Pulmonary artery endothelial cell (primary cell): ENCODE measurements at regions not wholly inside any gene's neighbourhood (a gene's known extent, or its start where the extent isn't known, plus 50 kb on each side); places are given as distances from the start of the nearest gene placed in this dataset.

Experiments used
- DNase-seq: peaks from one replicate; pipeline ENCODE4 v3.0.0-alpha.2; 2011; ENCODE audit warnings: low read depth, low spot score

DNA sequence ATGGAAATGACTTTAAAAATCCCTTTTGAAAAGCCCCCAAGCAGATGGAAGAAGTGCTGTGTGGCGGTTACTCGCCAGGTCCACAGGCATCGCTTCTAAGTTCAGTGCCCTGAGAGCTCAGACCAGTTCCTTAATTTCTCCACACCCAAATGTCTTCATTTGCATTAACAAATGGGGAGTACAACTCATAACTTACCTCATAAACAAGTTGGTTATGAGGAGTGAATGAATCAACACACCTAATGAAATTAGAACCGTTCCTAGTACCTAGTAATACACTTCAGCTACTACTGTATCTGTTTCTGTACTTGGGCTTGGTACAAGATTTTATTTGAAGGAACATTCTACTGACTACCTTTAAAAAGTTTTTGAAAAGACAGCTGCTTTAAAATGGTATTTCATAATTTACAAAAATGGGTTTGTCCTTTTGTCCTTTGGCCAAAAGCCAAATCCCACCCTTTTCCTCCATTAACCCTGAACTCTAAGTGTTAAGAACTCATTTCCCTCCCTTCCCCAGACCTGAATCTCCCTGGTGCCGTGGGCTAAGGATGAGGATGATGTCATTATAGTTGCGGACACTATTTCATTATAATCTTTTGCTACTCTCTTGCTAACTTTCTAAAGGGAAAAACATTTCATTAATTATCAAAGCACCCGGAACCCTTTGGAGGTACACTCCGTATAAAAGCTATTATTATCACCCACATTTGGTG, 221.5 kb upstream of the CELF2 start:
- DNase-seq = peak; percentile 60

DNA sequence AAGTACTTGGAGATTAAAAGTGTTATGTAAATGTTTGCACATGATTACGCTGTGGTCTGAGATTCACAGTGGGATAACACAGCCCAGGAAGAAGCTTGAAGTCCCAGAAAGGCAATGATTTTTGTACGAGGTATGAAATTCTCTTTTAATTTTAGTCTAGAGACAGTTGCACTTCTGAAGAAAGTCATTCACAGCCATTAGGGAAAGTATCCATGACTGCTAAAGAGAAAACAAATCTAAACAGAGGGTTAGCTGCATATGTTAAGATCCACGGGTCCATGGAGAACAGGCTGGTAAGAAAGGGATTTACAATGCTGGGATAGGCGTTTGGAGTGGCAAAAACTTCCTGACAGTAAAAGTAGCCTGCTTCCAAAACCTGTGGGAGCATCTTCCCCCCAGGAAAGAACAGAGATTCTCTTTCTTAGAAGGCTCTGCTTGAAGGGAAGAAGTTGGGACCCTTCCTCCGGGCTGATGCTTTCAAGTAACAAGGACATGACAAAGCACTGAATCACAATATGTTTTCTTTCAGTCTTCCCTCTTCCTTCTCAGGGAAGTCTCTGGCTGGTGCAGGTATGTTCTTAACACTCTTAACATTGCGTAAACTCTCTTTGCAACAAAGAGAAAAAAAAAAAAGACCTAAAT, 220.8 kb upstream of the CELF2 start:
- no peak for DNase-seq

DNA sequence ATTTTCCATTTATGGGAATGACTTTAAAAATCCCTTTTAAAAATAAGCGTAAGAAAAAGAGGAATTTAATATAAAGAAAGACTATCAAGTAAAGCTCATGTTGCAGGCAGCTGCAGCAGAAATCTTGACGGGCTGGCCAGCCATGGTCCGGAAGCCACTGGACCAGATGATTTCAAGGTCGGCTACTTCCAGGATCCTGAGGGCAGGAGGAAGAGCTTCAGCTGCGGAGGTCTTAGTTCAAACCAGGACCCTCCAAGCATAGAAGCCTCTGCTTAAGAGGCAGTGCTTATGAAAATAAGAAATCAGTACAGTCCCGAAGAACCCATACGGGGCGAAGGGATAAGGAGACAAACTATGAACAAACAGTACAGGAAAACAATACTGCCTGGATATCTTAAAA, 220.2 kb upstream of the CELF2 start:
- no peak for DNase-seq

DNA sequence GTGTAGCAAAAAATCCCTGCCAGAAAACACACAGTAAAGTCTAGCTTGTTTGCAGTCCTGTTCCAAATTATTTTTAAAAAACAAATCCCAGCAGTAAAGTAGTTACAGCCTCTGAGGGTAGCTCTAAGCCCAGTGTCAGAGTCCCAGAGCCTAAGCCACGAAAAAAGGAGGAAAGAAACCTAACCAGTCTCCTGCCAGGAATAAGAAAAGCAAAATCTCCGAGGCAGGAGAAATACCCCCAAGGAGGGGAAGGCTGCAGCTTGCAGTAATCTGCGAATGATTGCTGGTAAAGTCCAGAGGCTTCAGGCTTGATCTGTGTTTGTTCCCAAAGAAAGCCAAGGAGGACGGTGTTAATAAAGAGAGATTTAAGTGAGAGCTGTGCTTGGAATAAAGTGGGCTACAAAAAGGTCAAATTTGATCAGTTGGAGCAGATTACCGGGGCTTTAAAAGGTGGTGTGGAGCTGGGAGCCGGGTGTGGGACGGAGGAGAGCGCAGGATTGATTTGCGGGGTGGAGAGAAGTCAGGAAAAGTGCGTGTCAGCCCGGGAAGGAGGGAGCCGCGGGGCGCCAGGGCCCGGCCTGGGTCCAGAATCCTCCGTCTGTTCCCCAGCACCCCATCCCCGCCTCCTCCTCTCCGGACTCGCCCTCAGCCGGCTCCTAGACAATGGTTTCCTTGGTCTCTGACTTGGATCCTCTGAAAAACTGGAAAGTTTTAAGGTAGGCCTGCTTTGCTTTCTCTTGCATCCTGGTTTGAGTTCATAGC, 219.4 kb upstream of the CELF2 start:
- no peak for DNase-seq

DNA sequence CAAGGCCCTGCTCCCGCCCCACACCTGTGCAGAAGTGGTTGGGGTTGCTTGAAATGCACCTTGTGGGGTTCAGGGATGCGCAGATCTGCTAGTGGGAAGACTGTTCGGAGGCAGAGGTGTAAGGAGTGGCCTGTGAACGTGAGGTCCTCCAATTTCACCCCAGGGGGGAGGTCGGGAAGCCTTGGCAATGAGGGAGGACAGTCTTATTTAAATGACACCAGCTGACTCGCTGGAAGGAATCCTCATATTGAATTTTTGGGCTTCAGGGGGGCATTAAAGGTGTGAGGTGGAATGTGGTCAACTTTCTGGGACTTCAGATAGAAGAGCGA, 218.8 kb upstream of the CELF2 start:
- DNase-seq = no peak

DNA sequence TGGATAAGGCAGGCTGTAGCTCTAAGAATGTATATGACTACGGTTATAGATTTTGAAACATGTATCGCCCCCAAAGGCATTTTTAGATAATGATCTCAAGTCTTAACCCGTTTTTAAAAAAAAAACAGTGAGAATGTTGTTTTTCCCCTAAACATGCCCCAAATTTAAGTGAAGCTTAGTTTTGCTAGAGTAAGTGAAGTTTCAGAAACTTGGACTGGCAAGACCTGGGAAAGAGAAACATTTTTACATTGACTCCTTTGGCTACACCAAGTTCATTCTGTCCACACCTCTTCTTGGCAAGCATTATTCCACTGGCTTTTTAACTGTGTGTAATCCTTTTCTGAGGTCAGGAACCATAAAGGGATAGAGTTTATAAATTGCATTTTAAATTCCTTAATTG, 216.7 kb upstream of the CELF2 start:
- no peak for DNase-seq

DNA sequence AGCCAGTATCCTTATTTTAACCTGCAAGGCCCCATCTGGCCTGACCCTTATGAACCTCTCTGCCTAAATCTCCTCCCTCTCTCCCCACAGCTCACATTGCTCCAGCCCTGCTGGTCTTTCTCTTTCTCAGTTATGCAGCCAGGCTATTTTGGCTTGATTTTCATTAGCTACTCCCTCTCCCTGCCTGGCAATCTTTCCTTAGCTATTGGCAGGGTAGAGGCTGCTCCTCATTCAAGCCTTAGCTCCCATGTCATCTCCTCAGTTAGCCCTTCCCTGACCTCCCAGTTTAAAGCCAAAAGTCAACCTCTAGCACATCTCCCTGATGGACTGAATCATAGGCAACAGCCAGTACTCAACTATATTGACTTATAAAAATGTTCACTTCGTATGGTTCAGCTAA, 214.4 kb upstream of the CELF2 start:
- DNase-seq = no peak

DNA sequence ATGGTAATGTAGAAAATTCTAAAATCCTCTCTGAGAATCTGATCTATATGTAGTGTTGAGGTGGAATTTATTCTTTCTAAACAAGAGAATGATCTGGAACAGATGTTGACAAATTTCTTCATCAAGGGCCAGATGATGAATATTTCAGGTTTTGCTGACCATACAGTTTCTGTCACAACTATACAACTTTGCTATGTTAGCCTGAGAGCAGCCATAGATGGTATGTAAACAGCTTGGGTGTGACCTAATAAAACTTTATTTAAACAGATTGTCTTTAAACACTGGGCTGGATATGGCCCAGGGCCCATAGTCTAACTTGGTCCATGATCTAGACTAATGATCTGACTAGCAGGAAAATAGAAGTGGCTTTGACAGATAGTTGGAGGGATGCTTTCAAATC, 213.6 kb upstream of the CELF2 start:
- no peak for DNase-seq

DNA sequence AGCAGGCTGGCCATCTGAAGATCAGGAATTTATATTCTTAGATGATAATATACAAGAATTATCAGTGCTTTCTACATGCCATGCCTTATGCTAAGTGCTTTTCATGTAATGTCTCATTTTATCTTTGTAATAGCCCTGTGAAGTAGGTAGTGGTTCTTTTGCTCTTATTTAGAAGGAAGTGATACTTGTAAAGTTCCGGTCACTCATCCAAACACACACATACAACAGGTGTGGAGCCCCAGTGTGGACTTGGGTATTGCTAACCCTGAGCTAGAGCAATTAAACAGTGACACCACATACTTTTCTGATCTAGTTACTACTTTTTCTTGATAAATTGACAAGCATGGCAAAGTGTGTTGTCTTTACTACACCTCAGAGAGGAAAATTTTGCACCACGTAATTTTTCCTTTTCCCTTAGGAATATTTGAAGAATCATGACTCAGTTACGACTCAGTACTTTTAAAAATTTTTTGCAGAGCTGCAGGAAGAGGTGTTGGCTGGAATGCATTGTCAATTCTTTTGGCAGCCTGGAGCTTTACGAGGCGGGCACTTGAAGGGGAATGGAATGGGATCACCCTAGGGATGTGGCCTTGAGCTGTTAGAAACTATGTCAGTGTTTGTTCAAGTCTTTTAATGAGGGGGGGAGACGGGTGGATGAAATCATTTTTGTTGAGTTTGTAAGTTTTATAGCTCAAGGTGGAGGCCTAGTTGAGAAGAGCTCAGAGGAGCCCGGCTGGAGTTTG, 212.5 kb upstream of the CELF2 start:
- DNase-seq = peak; percentile 56

DNA sequence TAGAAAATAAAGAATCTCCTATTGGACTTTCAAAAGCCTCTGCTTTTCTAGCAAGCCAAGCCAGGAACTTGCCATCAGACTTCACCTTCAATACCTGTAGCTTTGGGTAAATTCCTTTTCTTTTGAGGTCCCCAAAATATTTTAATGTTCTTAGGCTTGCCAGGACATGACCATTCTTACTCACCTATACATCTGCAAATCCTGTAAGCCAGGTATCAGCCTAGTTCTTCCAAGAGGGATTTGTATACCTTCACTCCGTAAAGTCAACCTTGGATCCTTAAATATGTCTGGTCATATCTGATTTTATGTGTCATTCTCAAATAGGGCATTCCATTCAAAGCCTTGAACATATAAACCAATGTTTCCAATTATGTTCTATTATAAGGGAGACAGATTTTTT, 210.6 kb upstream of the CELF2 start:
- DNase-seq = no peak

DNA sequence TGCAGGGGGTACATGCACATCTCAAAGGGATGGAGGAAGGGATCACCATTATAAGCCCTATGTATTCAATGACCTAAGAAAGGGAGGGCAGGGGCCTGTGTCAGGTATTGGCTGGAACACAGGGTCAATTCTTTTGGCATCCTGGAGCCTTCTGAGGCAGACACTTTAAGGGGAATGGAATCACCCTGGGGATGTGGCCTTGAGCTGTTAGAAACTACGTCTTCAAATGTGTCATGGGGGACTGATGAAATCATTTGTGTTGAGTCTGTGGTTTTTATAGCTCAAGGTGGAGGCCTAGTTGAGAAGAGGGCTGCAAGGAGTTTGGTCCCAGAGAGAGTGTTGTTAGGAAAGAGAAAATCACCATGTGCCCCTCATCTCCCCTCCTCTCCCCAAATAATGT, 206.1 kb upstream of the CELF2 start:
- DNase-seq = no peak

DNA sequence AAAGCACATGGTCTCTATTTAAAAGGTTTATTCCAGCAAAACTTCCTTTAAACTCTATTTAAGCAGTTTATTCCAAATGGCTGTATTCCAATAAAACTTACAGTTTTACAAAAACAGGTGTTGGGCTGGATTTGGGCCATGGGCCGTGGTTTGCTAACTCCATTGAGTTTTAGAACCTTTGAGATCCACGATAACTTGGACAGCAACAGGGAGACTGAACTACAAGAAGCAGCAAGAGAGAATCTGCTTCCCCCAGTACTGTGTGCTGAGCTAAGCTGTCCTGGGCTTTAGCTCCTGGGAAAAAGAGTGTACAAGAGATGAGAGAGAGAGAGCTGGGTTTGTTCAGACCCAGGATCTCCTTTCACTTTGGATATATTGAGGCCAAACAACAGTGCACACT, 204.0 kb upstream of the CELF2 start:
- no peak for DNase-seq

DNA sequence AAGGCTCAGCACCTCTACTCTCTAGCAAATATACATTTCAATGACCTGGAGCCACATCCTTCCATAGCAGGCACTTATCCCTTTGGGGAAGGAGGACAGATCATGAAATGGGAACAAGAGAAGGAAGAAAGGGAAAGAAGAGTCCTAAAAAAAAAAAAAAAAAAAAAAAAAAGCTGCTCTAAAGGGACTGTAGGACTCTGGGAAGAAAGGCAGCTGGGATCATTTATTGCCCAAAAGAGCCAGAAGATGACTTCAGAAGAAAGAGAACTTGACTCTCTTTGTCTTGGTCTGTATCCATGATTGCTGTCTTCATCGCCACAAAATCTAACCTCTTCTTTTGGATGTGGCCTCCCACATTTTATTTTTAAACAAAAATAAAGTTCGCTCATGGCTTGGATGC, 203.6 kb upstream of the CELF2 start:
- DNase-seq = no peak

DNA sequence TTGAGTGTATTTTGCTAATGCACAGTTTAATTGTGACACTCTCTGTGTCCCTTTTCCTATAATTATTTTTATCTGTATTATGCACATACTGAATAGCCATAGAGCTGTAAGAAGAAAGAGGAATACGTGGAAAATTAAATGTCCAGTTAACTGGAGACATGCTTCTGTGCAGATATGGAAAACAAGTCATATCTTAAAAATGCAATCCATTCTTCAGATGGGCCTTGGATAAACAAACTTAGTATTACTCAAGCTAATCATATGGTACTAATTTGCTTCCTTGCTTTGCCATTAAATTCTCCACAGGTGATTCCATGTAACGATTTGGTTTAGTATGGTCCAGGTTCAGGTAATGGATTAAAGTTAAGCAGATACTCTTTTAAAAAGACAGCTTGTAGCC, 201.2 kb upstream of the CELF2 start:
- no peak for DNase-seq

DNA sequence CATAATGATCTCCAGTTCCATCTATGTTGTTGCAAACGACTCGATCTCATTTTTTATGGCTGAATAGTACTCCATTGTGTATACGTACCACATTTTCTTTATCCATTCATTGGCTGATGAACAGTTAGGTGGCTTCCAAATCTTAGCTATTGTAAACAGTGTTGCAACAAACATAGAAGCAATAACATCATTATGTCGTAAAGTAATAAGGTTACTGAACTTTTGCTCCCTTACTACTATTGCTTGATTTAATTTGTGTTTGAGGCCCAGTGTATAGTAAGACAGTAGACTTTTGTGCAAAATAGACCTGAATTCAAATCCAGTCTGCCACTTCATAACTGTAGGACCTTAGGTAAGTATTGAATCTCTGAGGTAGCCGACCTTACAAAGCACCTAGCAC, 200.1 kb upstream of the CELF2 start:
- no peak for DNase-seq

DNA sequence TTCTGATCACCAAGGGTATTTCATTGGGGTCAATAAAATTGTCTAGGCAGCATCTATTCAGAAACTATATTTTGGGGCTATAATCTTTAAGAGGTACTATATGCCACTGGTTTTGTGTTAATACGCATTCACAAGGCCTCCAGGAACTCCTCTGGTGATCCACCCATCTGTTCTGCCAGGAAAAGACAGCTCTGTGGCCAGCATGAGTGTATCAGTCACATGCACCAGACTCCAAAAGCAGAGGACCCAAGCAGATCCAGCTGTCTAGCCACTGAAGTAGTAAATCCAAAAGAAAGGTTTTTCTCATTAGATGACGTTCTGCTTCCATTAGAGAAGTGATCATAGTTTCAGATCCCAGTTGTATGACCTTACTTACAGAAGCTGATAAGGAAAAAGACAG, 199.6 kb upstream of the CELF2 start:
- DNase-seq = no peak

DNA sequence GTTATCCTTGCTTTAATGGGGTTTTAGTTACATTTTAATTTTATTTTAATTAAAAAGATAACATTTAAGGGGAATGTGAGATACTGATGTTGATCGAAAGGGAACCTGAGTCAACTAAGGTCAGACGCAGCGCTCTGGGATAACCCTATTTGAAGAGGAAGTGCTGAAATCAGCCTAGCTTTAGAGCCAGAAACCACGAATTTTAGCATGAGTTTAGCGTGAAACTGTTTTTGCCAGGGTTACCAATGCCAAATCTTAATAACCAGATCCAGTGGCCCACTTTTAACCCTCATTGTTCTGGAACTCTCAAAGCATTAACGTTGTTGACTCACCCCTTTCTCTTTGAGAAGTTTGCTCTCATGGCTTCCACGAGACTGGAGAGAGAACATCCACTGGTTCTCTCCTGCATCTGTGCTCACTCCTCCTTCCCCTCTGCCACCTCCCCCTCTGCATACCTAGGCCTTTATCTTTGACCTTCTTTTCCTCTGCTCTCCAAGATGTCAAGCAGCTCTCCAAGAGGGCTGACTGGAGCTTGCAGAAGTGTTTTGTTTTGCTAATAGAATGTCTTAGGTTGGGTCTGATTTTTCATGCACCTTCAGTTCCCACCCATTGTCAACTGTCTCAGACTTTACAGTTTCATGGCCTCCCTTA, 198.3 kb upstream of the CELF2 start:
- DNase-seq = no peak

DNA sequence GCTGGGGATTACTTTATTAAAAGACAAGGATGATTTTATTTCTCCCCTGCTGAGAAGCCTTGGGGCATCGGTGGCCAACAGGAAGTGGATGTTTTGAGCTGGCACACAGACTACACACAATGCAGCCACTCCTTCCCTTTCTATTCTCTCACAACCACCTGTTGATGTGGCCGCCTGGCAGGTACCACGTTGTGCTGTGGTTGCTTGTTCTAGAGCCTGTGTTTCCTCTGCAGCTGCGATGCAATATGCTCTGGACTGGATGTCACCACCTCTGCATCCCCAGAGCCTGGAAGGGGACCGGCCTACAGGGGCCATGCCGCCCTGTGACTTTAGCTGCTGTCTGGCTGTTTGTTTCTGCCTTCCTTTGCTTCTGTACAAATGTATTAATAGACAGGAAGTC, 195.7 kb upstream of the CELF2 start:
- DNase-seq = no peak

DNA sequence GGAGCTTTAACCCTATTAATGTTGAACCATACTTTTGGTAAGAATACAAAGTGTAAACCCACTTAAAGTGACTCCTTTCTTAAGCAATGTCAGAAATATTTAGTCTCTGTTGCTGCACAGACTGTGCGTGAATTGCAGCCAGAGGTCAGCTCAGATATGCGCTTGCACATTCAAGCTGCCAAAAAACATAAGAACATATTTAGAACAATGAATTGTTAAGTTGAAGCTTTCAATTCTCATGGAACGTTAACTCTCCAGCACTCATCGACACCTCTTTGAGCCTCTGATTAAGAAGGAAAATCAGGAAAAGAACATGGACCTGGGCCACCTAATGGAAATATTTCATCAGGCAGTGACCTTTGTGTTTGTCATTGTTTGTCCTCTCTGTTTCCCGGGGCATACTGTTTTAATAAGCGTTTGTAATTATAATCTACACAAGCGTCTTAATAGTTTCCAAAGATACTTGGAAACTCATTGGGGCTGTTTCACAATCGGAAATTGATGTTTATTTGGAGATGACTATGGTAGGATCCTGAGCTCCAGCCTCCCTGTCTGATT, 193.0 kb upstream of the CELF2 start:
- peak; percentile 68 for DNase-seq

DNA sequence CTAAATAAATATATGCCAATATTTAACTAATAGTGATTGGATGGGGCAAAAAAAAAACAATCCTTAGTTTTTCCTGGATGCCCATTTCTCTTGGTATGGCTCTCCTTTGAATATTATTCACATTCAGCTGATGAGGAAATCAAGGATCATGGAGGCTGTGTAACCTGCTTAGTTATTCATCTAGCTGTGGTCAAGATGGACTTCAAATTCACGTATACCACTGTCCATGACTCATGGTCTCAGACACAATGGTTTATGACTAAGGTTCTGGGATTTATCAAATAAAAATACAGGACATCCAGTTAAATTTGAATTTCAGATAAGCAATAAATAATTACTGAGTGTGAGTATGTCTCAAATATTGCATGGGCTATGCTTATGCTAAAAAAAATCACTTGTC, 191.5 kb upstream of the CELF2 start:
- peak; percentile 35 for DNase-seq

DNA sequence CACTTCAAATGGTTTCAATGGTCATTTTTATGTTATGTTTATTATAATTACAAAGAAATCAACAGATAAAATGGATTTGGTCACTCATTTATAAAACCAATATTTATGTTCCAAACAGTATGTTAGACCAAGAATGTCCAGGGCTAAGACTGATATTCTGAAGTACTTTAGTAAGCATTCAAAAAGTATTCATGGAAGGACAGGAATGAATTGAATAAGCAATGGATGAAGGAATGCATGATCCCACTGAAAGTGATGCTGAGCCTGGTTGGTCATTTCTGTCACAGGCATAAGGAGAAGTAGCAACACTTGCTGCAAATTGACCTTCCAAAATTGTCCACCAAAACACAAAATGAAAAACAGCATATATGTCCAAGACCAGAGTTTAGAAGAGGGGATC, 189.0 kb upstream of the CELF2 start:
- no peak for DNase-seq
